ENCODE measurements at regions not wholly inside any gene's neighbourhood (a gene's known extent, or its start where the extent isn't known, plus 50 kb on each side); places are given as distances from the start of the nearest gene placed in this dataset.
A peak's percentile ranks its signal among the peaks of the same experiment; 100 is the strongest.

- no peak overlapping the region for H3K9ac ChIP-seq (ENCODE audit: low read length)
- no peak overlapping the region for H2BK12ac ChIP-seq (ENCODE audit: low read length in 2 of 2)
- peaks cover 13% of the 10 kb centered on the region for H3K4me1 ChIP-seq (ENCODE audit: control insufficient read depth, insufficient read depth, low read depth, low read length)
- H2BK5ac ChIP-seq (ENCODE audit: low read depth, low read length, poor library complexity, severe bottlenecking), result no peak overlapping the region
- H3K79me1 ChIP-seq (replicated peaks; ENCODE audit: low read length, poor library complexity, severe bottlenecking), result peaks cover 3% of the 10 kb centered on the region
- H4K8ac ChIP-seq (ENCODE audit: low read length), result no peak overlapping the region
- H3K27me3 ChIP-seq (ENCODE audit: control insufficient read depth in 1 of 2, insufficient read depth in 1 of 2, low read length in 2 of 2), result peaks cover 3 to 5% of the 10 kb centered on the region in 2 experiments
- no peak overlapping the region for H3K27ac ChIP-seq (ENCODE audit: low read length, poor library complexity, severe bottlenecking)
- WGBS, result 73% methylated on average over 3 of the region's 4 CpGs
- DNase-seq, result no peak
- no peak overlapping the region for H3K14ac ChIP-seq (ENCODE audit: low read length in 2 of 2)
- H3K9me3 ChIP-seq (ENCODE audit: control insufficient read depth, low read length), result no peaks in the 10 kb centered on the region
- H2AK5ac ChIP-seq (ENCODE audit: low read length, severe bottlenecking), result peak overlapping the region; percentile 19
- no peak overlapping the region for H2BK120ac ChIP-seq (ENCODE audit: low read depth, low read length)
- H3K18ac ChIP-seq (ENCODE audit: low read depth in 1 of 2, low read length in 2 of 2), result no peak overlapping the region
- H3K4me2 ChIP-seq (ENCODE audit: low read length, poor library complexity, severe bottlenecking), result no peak overlapping the region
- H4K91ac ChIP-seq (ENCODE audit: low read length), result no peak overlapping the region
- H2AFZ ChIP-seq (ENCODE audit: low read depth, low read length), result no peak overlapping the region
- no peaks in the 10 kb centered on the region for H3K36me3 ChIP-seq (ENCODE audit: control insufficient read depth in 1 of 2, insufficient read depth in 2 of 2, low read depth in 1 of 2, low read length in 2 of 2)
- H3K4ac ChIP-seq (ENCODE audit: low read depth in 1 of 2, low read length in 2 of 2), result no peak overlapping the region
- H3K4me3 ChIP-seq (ENCODE audit: insufficient read depth in 1 of 2, low read depth in 1 of 2, low read length in 2 of 2), result no peak overlapping the region
- no peak overlapping the region for H3K23ac ChIP-seq (ENCODE audit: low read length in 2 of 2)
- H2BK15ac ChIP-seq (ENCODE audit: low read depth, poor library complexity, severe bottlenecking), result no peak overlapping the region
Measured at GRCh38 chr12:107336695-107337094, 243.3 kb upstream of the CRY1 start.

- WGBS, result 93% methylated on average over 8 of the region's 9 CpGs
Measured at GRCh38 chr12:107337346-107338095, 244.2 kb upstream of the CRY1 start.

GRCh38 chr12:107339487-107339886, 246.1 kb upstream of the CRY1 start:
- Histone ChIP-seq H3K4me2 (ENCODE audit: low read length, poor library complexity, severe bottlenecking) (no peak overlapping the region), H3K4me1 (ENCODE audit: control insufficient read depth, insufficient read depth, low read depth, low read length) (peaks cover 9% of the 10 kb centered on the region), H3K4me3 (ENCODE audit: insufficient read depth in 1 of 2, low read depth in 1 of 2, low read length in 2 of 2) (no peak overlapping the region), H3K36me3 (ENCODE audit: control insufficient read depth in 1 of 2, insufficient read depth in 2 of 2, low read depth in 1 of 2, low read length in 2 of 2) (no peaks in the 10 kb centered on the region), H2AK5ac (ENCODE audit: low read length, severe bottlenecking) (no peak overlapping the region), H3K27me3 (ENCODE audit: control insufficient read depth in 1 of 2, insufficient read depth in 1 of 2, low read length in 2 of 2) (peaks cover 0 to 9% of the 10 kb centered on the region in 2 experiments), H3K79me1 (replicated peaks; ENCODE audit: low read length, poor library complexity, severe bottlenecking) (peaks cover 4% of the 10 kb centered on the region), H3K18ac (ENCODE audit: low read depth in 1 of 2, low read length in 2 of 2) (no peak overlapping the region), H4K8ac (ENCODE audit: low read length) (no peak overlapping the region), H2BK5ac (ENCODE audit: low read depth, low read length, poor library complexity, severe bottlenecking) (no peak overlapping the region), H3K4ac (ENCODE audit: low read depth in 1 of 2, low read length in 2 of 2) (no peak overlapping the region), H3K14ac (ENCODE audit: low read length in 2 of 2) (no peak overlapping the region), H2BK12ac (ENCODE audit: low read length in 2 of 2) (no peak overlapping the region), H2BK120ac (ENCODE audit: low read depth, low read length) (no peak overlapping the region), H3K27ac (ENCODE audit: low read length, poor library complexity, severe bottlenecking) (no peak overlapping the region), H3K23ac (ENCODE audit: low read length in 2 of 2) (no peak overlapping the region), H3K9ac (ENCODE audit: low read length) (no peak overlapping the region), H2BK15ac (ENCODE audit: low read depth, poor library complexity, severe bottlenecking) (no peak overlapping the region), H2AFZ (ENCODE audit: low read depth, low read length) (no peak overlapping the region), H4K91ac (ENCODE audit: low read length) (no peak overlapping the region), H3K9me3 (ENCODE audit: control insufficient read depth, low read length) (no peaks in the 10 kb centered on the region)
- 88% methylated on average over 3 of the region's 4 CpGs for WGBS
- DNase-seq, result no peak

More at GRCh38 chr12:107337346-107338095, 244.2 kb upstream of the CRY1 start:
- DNase-seq, result no peak
- Histone ChIP-seq H2BK120ac (ENCODE audit: low read depth, low read length) (no peak overlapping the region), H3K9me3 (ENCODE audit: control insufficient read depth, low read length) (no peaks in the 10 kb centered on the region), H4K91ac (ENCODE audit: low read length) (no peak overlapping the region), H2BK5ac (ENCODE audit: low read depth, low read length, poor library complexity, severe bottlenecking) (no peak overlapping the region), H2BK15ac (ENCODE audit: low read depth, poor library complexity, severe bottlenecking) (no peak overlapping the region), H3K4me2 (ENCODE audit: low read length, poor library complexity, severe bottlenecking) (no peak overlapping the region), H3K9ac (ENCODE audit: low read length) (no peak overlapping the region), H4K8ac (ENCODE audit: low read length) (no peak overlapping the region), H3K27ac (ENCODE audit: low read length, poor library complexity, severe bottlenecking) (no peak overlapping the region), H3K4me3 (ENCODE audit: insufficient read depth in 1 of 2, low read depth in 1 of 2, low read length in 2 of 2) (no peak overlapping the region), H2BK12ac (ENCODE audit: low read length in 2 of 2) (no peak overlapping the region), H2AFZ (ENCODE audit: low read depth, low read length) (no peak overlapping the region), H3K18ac (ENCODE audit: low read depth in 1 of 2, low read length in 2 of 2) (no peak overlapping the region), H3K4ac (ENCODE audit: low read depth in 1 of 2, low read length in 2 of 2) (no peak overlapping the region), H3K23ac (ENCODE audit: low read length in 2 of 2) (no peak overlapping the region), H3K14ac (ENCODE audit: low read length in 2 of 2) (no peak overlapping the region), H3K27me3 (ENCODE audit: control insufficient read depth in 1 of 2, insufficient read depth in 1 of 2, low read length in 2 of 2) (peaks cover 3 to 11% of the 10 kb centered on the region in 2 experiments), H2AK5ac (ENCODE audit: low read length, severe bottlenecking) (peak overlapping the region; percentile 46), H3K4me1 (ENCODE audit: control insufficient read depth, insufficient read depth, low read depth, low read length) (peaks cover 7% of the 10 kb centered on the region), H3K79me1 (replicated peaks; ENCODE audit: low read length, poor library complexity, severe bottlenecking) (peaks cover 4% of the 10 kb centered on the region), H3K36me3 (ENCODE audit: control insufficient read depth in 1 of 2, insufficient read depth in 2 of 2, low read depth in 1 of 2, low read length in 2 of 2) (no peaks in the 10 kb centered on the region)

GRCh38 chr12:107339932-107340331, 246.6 kb upstream of the CRY1 start:
- no peak overlapping the region for H4K91ac ChIP-seq (ENCODE audit: low read length)
- H3K4ac ChIP-seq (ENCODE audit: low read depth in 1 of 2, low read length in 2 of 2), result no peak overlapping the region
- 80% methylated on average over 1 of the region's 2 CpGs for WGBS
- no peak overlapping the region for H2BK5ac ChIP-seq (ENCODE audit: low read depth, low read length, poor library complexity, severe bottlenecking)
- H2BK15ac ChIP-seq (ENCODE audit: low read depth, poor library complexity, severe bottlenecking), result no peak overlapping the region
- H2AK5ac ChIP-seq (ENCODE audit: low read length, severe bottlenecking), result no peak overlapping the region
- H3K4me3 ChIP-seq (ENCODE audit: insufficient read depth in 1 of 2, low read depth in 1 of 2, low read length in 2 of 2), result no peak overlapping the region
- H3K4me1 ChIP-seq (ENCODE audit: control insufficient read depth, insufficient read depth, low read depth, low read length), result peaks cover 9% of the 10 kb centered on the region
- H3K14ac ChIP-seq (ENCODE audit: low read length in 2 of 2), result no peak overlapping the region
- no peaks in the 10 kb centered on the region for H3K9me3 ChIP-seq (ENCODE audit: control insufficient read depth, low read length)
- no peak overlapping the region for H2AFZ ChIP-seq (ENCODE audit: low read depth, low read length)
- no peak overlapping the region for H3K4me2 ChIP-seq (ENCODE audit: low read length, poor library complexity, severe bottlenecking)
- peaks cover 4% of the 10 kb centered on the region for H3K79me1 ChIP-seq (replicated peaks; ENCODE audit: low read length, poor library complexity, severe bottlenecking)
- H3K23ac ChIP-seq (ENCODE audit: low read length in 2 of 2), result no peak overlapping the region
- H3K18ac ChIP-seq (ENCODE audit: low read depth in 1 of 2, low read length in 2 of 2), result no peak overlapping the region
- H2BK12ac ChIP-seq (ENCODE audit: low read length in 2 of 2), result no peak overlapping the region
- H3K27me3 ChIP-seq (ENCODE audit: control insufficient read depth in 1 of 2, insufficient read depth in 1 of 2, low read length in 2 of 2), result peaks cover 0 to 6% of the 10 kb centered on the region in 2 experiments
- no peaks in the 10 kb centered on the region for H3K36me3 ChIP-seq (ENCODE audit: control insufficient read depth in 1 of 2, insufficient read depth in 2 of 2, low read depth in 1 of 2, low read length in 2 of 2)
- no peak overlapping the region for H3K9ac ChIP-seq (ENCODE audit: low read length)
- DNase-seq, result no peak
- no peak overlapping the region for H3K27ac ChIP-seq (ENCODE audit: low read length, poor library complexity, severe bottlenecking)
- H2BK120ac ChIP-seq (ENCODE audit: low read depth, low read length), result no peak overlapping the region
- no peak overlapping the region for H4K8ac ChIP-seq (ENCODE audit: low read length)

All from mesenchymal stem cell (in vitro differentiated cells and primary cell).